ENCODE measurements at regions not wholly inside any gene's neighbourhood (a gene's known extent, or its start where the extent isn't known, plus 50 kb on each side); places are given as distances from the start of the nearest gene placed in this dataset.

GRCh38 chr6:169921853-169922824 is 170.7 kb downstream of the ERMARD start:
- TF ChIP-seq POLR2A (IDR thresholded peaks at IDR 0.05) (no peak), CTCF (IDR thresholded peaks at IDR 0.05) (no peak)
